NCI-H1092 treated with DMSO at 0.1 percent for 48 hours (cell line): ENCODE measurements at regions not wholly inside any gene's neighbourhood (a gene's known extent, or its start where the extent isn't known, plus 50 kb on each side); places are given as distances from the start of the nearest gene placed in this dataset.
"Not testable (repeated sequence)": the region's sequence is repeated elsewhere in the genome, so short reads cannot be mapped to it uniquely, and the experiment has no call there.

Experiments
- DNase-seq: peaks from one replicate; lab custom pipeline; 2025; lab: John Stamatoyannopoulos, UW

DNA sequence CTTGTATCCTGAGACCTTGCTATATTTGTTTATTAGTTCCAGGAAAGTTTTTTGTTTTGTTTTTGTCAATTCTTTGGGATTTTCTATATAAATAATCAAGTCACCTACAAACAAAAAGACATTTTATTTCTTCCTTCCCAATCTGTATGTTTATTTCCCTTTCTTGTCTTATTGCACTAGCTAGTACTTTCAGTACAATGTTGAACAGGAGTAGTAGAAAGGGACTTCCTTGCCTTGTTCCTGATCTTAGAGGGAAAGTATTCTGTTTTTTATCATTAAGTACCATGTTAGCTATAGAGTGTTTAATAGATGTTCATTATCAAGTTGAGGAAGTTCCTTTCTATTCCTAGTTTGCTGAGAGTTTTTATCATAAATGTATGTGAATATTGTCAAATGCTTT lies 119.5 kb upstream of the TLE4 start:
- DNase-seq = no peak

GRCh38 chr9:79461712-79462111 lies 110.1 kb upstream of the TLE4 start:
- no peak for DNase-seq

- no peak for DNase-seq
Measured at GRCh38 chr9:79465156-79465555, 106.6 kb upstream of the TLE4 start.

DNA sequence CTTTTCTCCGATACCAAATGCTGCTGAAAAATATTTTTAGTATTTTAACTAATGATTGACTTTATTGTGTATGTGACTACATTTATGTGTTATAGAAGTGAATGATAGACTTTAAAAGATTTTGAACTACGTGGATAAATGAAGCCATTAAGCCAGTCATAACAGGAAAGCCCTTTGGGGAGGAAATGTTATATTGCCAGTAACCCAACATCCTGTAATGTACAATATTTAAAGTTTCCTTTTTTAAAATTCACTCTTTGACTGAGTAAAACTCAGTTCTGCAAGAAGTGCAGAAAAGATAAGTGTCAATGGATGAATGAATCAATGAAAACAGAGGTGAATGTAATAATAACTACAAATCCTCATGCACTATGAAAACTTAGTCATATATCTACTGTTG lies 102.6 kb upstream of the TLE4 start:
- DNase-seq = no peak

- no peak for DNase-seq
Measured at GRCh38 chr9:79470954-79471353, 100.8 kb upstream of the TLE4 start.

GRCh38 chr9:79471580-79472543 lies 99.9 kb upstream of the TLE4 start:
- peak; percentile 14 for DNase-seq

- no peak for DNase-seq
Measured at GRCh38 chr9:79473704-79474103, 98.1 kb upstream of the TLE4 start.

DNA sequence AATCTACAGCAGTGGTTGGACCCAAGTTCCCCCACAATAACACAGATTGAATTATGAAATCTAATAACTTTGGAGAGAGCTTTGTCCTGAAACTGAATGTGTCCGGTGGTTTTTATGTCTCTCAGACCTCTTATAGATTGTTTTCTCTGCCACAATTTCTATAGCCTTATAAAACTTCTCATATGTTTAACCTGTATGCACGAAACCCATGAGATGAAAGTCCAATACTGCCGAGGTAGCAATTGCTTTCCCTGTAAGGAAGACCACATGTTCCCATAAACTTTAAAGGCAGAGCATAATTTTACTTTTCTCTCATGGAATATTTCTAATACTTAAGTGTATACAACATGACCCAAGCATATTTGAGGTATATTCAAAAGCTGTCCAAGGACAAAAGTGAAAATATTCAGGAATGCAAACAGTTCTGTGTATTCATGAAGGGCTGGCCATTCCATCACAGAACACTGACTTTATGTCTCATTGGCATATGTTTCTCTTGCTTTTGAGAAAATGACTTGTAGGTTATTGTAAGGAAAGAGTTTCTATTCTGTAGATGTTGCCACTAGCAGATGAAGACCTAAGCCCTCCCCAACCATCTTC lies 94.4 kb upstream of the TLE4 start:
- DNase-seq = no peak

GRCh38 chr9:79477955-79478771 lies 93.6 kb upstream of the TLE4 start:
- DNase-seq = peak; percentile 6

DNA sequence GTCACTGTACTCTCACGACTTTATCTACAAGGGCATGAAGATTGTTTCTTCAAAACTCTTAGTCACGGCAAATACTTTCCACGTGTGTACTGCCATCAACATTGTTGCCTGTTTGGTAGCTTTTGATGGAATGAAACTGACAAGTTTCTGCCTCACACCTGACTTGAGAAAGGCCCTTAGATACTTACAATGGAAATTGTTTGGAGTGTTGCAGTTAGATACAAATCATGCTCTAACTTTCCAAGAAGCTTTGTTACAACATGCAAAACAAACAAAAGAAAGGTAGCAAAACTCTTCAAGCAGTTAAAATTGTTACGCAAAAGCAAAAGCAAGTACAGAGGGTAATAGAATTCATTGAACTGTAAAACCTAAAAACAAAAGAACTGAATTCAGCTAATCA lies 91.1 kb upstream of the TLE4 start:
- DNase-seq = no peak

DNA sequence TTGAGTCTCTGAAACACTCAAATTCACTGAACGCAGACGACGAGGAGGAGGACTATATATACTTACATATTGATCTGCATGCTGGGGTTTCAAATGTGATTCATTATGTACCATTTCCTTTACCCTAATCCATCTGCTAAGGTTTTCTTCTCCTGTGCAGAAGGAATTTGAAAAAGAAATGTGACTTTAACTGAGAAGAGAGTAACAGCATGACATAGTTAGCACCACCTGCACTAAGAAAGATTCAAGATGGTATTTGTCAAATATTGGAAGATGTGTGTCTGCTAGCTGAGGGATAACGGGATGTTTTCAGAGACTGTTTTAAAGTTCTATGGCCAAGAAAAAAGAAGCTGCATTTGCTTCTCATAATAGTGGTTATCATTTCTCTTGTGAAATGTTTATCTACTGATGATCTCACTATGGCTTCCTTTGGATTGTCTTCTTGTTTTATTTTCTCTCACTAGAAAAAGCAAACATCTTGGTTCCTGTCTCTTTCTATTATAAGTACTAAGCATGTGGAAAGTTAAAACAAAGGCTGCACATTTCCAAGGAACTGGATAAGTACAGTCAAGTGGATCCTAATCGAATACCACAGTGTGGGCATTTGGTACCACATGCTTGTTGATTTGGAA lies 89.8 kb upstream of the TLE4 start:
- DNase-seq = no peak

- DNase-seq = no peak
Measured at GRCh38 chr9:79485258-79485657, 86.5 kb upstream of the TLE4 start.

GRCh38 chr9:79489261-79490000 lies 82.3 kb upstream of the TLE4 start:
- no peak for DNase-seq

DNA sequence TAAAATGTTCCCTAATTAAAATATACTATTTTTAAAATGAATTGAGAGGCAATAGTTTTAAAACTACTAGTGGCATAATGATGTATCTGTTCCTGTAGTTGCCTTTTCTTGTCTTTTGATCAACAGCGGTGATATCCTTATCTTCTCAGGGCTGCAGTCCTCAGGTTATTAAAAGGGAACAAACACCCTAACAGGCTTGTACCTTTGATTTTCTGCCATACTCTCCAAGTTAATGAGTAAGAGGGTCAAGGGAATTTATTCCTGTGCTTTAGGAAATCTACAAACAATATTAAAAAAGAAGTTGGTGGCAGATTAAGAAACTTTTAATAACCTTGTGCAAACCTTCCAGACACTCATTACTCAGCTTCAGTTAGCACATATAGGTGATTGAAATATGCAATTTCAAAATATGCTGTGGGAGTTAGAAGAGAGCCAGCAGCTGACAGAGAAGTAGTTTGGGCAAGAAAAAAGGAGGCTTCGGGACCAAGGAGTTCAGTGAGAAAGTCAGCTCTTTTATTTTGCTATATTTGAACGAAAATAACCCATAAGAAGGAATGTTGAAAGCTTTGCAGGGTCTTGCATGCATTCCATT lies 81.0 kb upstream of the TLE4 start:
- DNase-seq = no peak

DNA sequence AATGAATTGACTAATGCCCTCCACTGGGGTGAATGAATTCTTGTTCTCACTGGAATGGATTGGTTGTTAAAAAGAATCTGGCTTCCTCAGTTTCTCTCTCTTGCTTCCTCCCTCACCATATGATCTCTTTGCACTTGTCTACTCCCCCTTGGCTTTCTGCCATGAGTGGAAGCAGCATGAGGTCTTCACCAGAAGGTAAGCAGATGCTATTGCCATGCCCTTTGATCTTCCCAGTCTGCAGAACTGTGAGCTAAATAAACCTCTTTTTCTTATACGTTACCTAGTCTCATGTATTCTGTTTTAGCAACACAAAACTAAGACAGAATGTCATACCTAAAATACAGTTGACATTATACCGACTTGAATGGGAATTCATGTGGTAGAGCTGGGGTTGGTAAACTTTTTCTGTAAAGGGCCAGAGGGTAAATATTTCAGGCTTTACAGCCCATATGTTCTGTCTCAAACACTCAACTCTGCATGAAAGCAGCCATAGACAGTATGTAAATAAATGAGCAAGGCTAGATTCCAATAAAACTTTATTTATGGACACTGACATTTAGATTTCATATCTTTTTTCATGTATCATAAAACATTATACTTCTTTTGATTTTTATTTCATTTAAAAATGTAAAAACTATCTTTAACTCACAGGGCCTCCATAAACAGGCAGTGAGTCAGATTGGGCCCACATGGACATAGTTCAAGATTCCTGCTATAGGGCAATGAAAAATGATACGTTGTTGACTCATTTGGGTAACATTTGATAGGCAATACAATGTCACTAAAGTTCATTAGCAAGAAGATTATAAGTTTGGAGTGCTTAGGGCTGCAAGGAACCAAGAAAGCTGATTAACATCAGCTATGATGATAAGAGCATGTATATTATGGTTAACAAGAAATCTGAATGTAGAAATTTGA lies 79.4 kb upstream of the TLE4 start:
- no peak for DNase-seq

DNA sequence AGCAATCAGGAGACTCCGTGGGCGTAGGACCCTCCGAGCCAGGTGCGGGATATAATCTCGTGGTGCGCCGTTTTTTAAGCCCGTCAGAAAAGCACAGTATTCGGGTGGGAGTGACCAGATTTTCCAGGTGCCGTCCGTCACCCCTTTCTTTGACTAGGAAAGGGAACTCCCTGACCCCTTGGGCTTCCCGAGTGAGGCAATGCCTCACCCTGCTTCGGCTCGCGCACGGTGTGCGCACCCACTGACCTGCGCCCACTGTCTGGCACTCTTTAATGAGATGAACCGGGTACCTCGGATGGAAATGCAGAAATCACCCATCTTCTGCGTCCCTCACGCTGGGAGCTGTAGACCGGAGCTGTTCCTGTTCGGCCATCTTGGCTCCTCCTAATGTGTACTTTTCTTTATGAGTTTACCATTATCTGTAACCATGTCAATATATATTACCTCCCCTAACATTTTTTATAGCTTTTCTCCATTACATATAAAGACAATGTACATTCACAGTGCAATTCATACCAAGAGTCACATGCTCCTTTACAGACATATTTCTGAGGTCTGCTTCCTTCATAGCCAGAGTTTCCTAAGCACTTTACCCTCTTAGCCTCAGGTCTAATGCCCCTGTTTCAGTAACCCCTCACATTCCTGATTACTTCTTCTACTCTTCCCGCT lies 71.4 kb upstream of the TLE4 start:
- DNase-seq = not testable (repeated sequence)

- DNase-seq = no peak
Measured at GRCh38 chr9:79501546-79501945, 70.2 kb upstream of the TLE4 start.

DNA sequence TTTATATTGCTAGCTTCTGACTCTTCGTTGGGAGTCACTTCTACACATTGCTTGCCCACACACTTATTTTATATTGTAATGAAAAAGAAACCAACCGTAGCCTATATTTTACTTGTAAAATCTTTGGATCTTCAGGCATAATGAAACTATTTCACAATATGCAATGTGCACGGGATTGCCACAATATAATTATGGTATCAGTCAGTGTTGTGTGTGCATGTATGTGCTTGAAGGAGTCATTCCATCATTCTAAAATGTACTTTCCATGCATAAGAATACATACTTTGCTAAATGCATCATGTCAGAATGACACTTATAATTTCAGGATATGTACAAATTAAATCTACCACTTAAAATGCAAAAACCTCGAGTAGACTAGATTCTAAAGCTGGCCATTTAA lies 64.0 kb upstream of the TLE4 start:
- no peak for DNase-seq

GRCh38 chr9:79512251-79512650 lies 59.5 kb upstream of the TLE4 start:
- DNase-seq = no peak
